Stimulated activated CD8-positive, alpha-beta memory T cell treated with anti-CD3 and anti-CD28 coated beads, Interleukin-4, amount 100 ng/mL, for 4 hours (primary cell): ENCODE measurements at regions not wholly inside any gene's neighbourhood (a gene's known extent, or its start where the extent isn't known, plus 50 kb on each side); places are given as distances from the start of the nearest gene placed in this dataset.

Experiments used
- DNase-seq, 2 donors: peaks; one replicate each; pipeline ENCODE4 v3.0.0-alpha.2; 2020; ENCODE audit warnings: low read depth in 2 of 2, low spot score in 1 of 2

GRCh38 chr2:40783704-40784103, 331.8 kb upstream of the SLC8A1 start:
- no peak for DNase-seq

- no peak for DNase-seq
Observed at GRCh38 chr2:40786636-40787035, 334.7 kb upstream of the SLC8A1 start.

- no peak for DNase-seq
Observed at GRCh38 chr2:40797120-40797519, 345.2 kb upstream of the SLC8A1 start.

- no peak for DNase-seq
Observed at GRCh38 chr2:40803900-40804299, 352.0 kb upstream of the SLC8A1 start.

GRCh38 chr2:40809156-40809555, 357.3 kb upstream of the SLC8A1 start:
- no peak for DNase-seq

GRCh38 chr2:40814616-40815015, 362.7 kb upstream of the SLC8A1 start:
- no peak for DNase-seq

- no peak for DNase-seq
Observed at GRCh38 chr2:40820319-40820718, 368.4 kb upstream of the SLC8A1 start.

- no peak for DNase-seq
Observed at GRCh38 chr2:40823478-40823877, 371.6 kb upstream of the SLC8A1 start.

- no peak for DNase-seq
Observed at GRCh38 chr2:40824278-40824677, 372.4 kb upstream of the SLC8A1 start.

- no peak for DNase-seq
Observed at GRCh38 chr2:40827392-40827791, 375.5 kb upstream of the SLC8A1 start.

- no peak for DNase-seq
Observed at GRCh38 chr2:40831321-40831873, 379.5 kb upstream of the SLC8A1 start.

- DNase-seq = no peak
Observed at GRCh38 chr2:40841856-40842255, 390.0 kb upstream of the SLC8A1 start.

GRCh38 chr2:40844353-40845277, 392.7 kb upstream of the SLC8A1 start:
- DNase-seq = no peak

- no peak for DNase-seq
Observed at GRCh38 chr2:40851661-40852060, 399.8 kb upstream of the SLC8A1 start.

GRCh38 chr2:40859617-40860016, 407.7 kb upstream of the SLC8A1 start:
- DNase-seq = no peak

- DNase-seq = no peak
Observed at GRCh38 chr2:40867829-40868228, 415.9 kb upstream of the SLC8A1 start.

GRCh38 chr2:40872580-40872979, 420.7 kb upstream of the SLC8A1 start:
- no peak for DNase-seq

GRCh38 chr2:40874380-40874779, 422.5 kb upstream of the SLC8A1 start:
- no peak for DNase-seq

- DNase-seq = no peak
Observed at GRCh38 chr2:40877734-40878288, 425.9 kb upstream of the SLC8A1 start.

GRCh38 chr2:40879305-40879704, 427.4 kb upstream of the SLC8A1 start:
- DNase-seq = no peak

GRCh38 chr2:40886100-40886499, 434.2 kb upstream of the SLC8A1 start:
- DNase-seq = no peak

- no peak for DNase-seq
Observed at GRCh38 chr2:40886655-40887054, 434.8 kb upstream of the SLC8A1 start.
